CD4-positive, alpha-beta memory T cell (primary cell): ENCODE measurements at regions not wholly inside any gene's neighbourhood (a gene's known extent, or its start where the extent isn't known, plus 50 kb on each side); places are given as distances from the start of the nearest gene placed in this dataset.

Experiments used
- CTCF ChIA-PET: fragments of 350-600 bp; sonication (Branson Sonifier 250); formaldehyde crosslinking; loops from one replicate; lab custom pipeline; 2021; ENCODE audit warnings: inconsistent platforms; ENCODE audit not compliant: partially characterized antibody; lab: Charles Lee
- POLR2A ChIA-PET: fragments of 350-600 bp; sonication (Branson Sonifier 250); formaldehyde crosslinking; loops from one replicate; lab custom pipeline; 2021; ENCODE audit not compliant: partially characterized antibody; lab: Charles Lee
- DNase-seq, 5 donors: peaks; one replicate each; pipeline versions ENCODE4 v3.0.0 to v3.0.0-alpha.2; 2020 to 2022; ENCODE audit warnings: mixed read lengths in 1 of 5
- H3K27ac ChIP-seq: one replicate; pipeline ENCODE4 v1.7.0; 2013; ENCODE audit warnings: low read depth, low read length
- H3K27me3 ChIP-seq: 2 replicates; pipeline ENCODE4 v1.7.0; 2013; ENCODE audit warnings: mild to moderate bottlenecking, low read length, moderate library complexity; ENCODE audit not compliant: insufficient read depth
- H3K36me3 ChIP-seq: 2 replicates; pipeline ENCODE4 v1.7.0; 2013; ENCODE audit warnings: mild to moderate bottlenecking, low read length, moderate library complexity; ENCODE audit not compliant: insufficient read depth
- H3K4me1 ChIP-seq: 2 replicates; pipeline ENCODE4 v1.7.0; 2013; ENCODE audit warnings: mild to moderate bottlenecking, low read length, moderate library complexity; ENCODE audit not compliant: insufficient read depth
- H3K4me3 ChIP-seq, 2 donors: one replicate each; pipeline ENCODE4 v1.7.0; 2013; ENCODE audit warnings: low read length in 2 of 2, mild to moderate bottlenecking in 1 of 2
- H3K9me3 ChIP-seq, 2 donors: one replicate each; pipeline ENCODE4 v1.7.0; 2013; ENCODE audit warnings: low read length in 2 of 2, control low read depth in 1 of 2; ENCODE audit not compliant: control insufficient read depth in 1 of 2
- H3K27ac Mint-ChIP-seq, 7 donors: one replicate each; pipeline ENCODE4 v1.8.0; 2020 to 2021; ENCODE audit warnings: mixed read lengths in 7 of 7, mild to moderate bottlenecking in 6 of 7, inconsistent platforms in 3 of 7, moderate library complexity in 3 of 7
- H3K27me3 Mint-ChIP-seq, 2 donors: one replicate each; pipeline ENCODE4 v1.8.0; 2020 to 2021; ENCODE audit warnings: mixed read lengths in 2 of 2
- H3K36me3 Mint-ChIP-seq, 2 donors: one replicate each; pipeline ENCODE4 v1.8.0; 2020 to 2021; ENCODE audit warnings: mixed read lengths in 2 of 2, inconsistent platforms in 1 of 2, mild to moderate bottlenecking in 1 of 2
- H3K4me1 Mint-ChIP-seq, 4 donors: one replicate each; pipeline ENCODE4 v1.8.0; 2020 to 2021; ENCODE audit warnings: mixed read lengths in 4 of 4, mild to moderate bottlenecking in 1 of 4
- H3K4me3 Mint-ChIP-seq, 8 donors: one replicate each; pipeline ENCODE4 v1.8.0; 2020 to 2021; ENCODE audit warnings: mixed read lengths in 8 of 8, mild to moderate bottlenecking in 7 of 8, moderate library complexity in 6 of 8, inconsistent platforms in 3 of 8
- H3K9me3 Mint-ChIP-seq, 8 donors: one replicate each; pipeline ENCODE4 v1.8.0; 2020 to 2021; ENCODE audit warnings: mixed read lengths in 8 of 8, mild to moderate bottlenecking in 5 of 8, inconsistent platforms in 3 of 8, moderate library complexity in 1 of 8
- intact Hi-C: fragments of 100-400 bp; cut with micrococcal nuclease; formaldehyde crosslinking; loops from one replicate; pipeline ENCODE4 v1.15.1; 2023

DNA sequence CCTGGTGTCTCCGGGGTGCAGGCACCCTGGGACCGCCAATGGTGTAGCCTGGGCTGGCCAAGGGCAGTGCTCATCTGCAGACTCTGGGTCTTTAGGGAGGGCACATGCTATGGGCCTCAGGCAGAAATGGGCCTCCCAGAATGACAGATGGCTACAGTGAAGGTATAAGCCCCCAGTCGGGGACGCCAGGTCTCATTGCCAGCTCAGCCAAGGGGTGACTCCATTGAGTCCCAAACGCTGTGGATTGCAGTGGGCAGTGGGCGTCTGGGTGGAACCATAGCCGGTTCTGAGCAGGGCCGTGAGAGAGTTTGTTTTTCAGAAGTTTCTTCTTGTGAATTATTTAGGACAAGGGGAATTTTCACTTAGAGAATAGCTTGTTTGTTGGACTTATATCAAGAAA lies 516.9 kb downstream of the TBC1D22A start:
- no peaks in the 10 kb centered on the region for H3K27me3 ChIP-seq
- H3K27ac Mint-ChIP-seq: no peak overlapping the region
- no peaks in the 10 kb centered on the region for H3K9me3 Mint-ChIP-seq

DNA sequence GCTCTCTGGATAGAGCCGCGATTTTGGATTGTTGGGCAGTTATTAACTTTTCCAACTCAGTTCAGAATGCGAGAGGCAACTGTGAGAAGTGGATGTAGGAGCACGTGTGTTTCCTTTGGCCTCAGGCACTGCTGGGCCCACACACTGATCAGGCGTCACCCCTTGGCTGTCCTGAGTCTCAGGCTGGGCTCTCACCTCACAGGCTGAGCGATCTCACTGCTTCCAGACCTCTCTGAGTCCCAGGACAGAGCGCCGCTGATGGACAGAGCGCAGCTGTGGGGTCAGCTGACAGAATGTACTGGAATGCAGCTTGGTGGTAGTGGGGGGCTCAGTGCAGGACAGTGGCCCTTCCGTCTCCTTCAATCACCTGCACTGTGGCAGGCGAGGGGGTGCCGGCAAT lies 516.2 kb downstream of the TBC1D22A start:
- no peak overlapping the region for H3K27ac ChIP-seq
- peaks cover 1% of the 10 kb centered on the region in 2 donors for H3K27me3 Mint-ChIP-seq
- no peaks in the 10 kb centered on the region for H3K9me3 ChIP-seq
- no peaks in the 10 kb centered on the region for H3K9me3 Mint-ChIP-seq
- no peaks in the 10 kb centered on the region for H3K4me1 Mint-ChIP-seq
- H3K27ac Mint-ChIP-seq: no peak overlapping the region
- H3K36me3 Mint-ChIP-seq: no peaks in the 10 kb centered on the region
- H3K36me3 ChIP-seq: no peaks in the 10 kb centered on the region
- H3K27me3 ChIP-seq: no peaks in the 10 kb centered on the region
- DNase-seq: no peak
- CTCF ChIA-PET: no interaction called here
- H3K4me3 Mint-ChIP-seq: no peak overlapping the region
- no peaks in the 10 kb centered on the region for H3K4me1 ChIP-seq
- H3K4me3 ChIP-seq: no peak overlapping the region
- intact Hi-C loops: no loop called here
- POLR2A ChIA-PET: no interaction called here

More for the DNA sequence above, 516.9 kb downstream of the TBC1D22A start:
- POLR2A ChIA-PET: no interaction called here
- Histone ChIP-seq H3K27ac (no peak overlapping the region), H3K4me1 (no peaks in the 10 kb centered on the region), H3K9me3 (no peaks in the 10 kb centered on the region), H3K4me3 (no peak overlapping the region), H3K36me3 (no peaks in the 10 kb centered on the region)
- H3K4me3 Mint-ChIP-seq: no peak overlapping the region
- H3K27me3 Mint-ChIP-seq: peaks cover 1% of the 10 kb centered on the region in 2 donors
- H3K4me1 Mint-ChIP-seq: no peaks in the 10 kb centered on the region
- CTCF ChIA-PET: no interaction called here
- DNase-seq: no peak
- intact Hi-C loops: no loop called here
- H3K36me3 Mint-ChIP-seq: no peaks in the 10 kb centered on the region

DNA sequence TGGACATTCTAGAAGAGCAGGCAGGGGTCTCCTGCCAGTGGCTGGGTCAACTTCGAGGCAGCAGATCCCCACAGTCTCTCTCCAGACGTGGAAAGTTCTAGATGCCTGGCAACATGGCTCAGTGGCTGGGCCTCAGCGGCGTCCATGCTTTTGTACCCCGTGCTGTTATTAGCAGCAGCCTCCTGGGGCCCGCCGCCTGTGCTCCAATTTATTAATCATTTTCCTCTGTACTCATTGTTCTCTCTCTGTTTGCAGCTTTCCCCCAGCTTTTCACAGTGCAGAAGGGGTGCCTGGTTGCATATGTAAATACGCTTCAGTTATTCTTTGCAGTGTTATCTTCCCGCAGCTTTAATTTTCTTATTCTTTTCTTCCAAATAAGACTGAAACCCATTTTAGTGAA lies 515.1 kb downstream of the TBC1D22A start:
- no peak for DNase-seq
- no peaks in the 10 kb centered on the region for H3K4me1 ChIP-seq
- intact Hi-C loops: no loop called here
- H3K4me1 Mint-ChIP-seq: no peaks in the 10 kb centered on the region
- no peak overlapping the region for H3K27ac Mint-ChIP-seq
- no peaks in the 10 kb centered on the region for H3K27me3 ChIP-seq
- no peaks in the 10 kb centered on the region for H3K9me3 ChIP-seq
- no peak overlapping the region for H3K27ac ChIP-seq
- H3K27me3 Mint-ChIP-seq: peaks cover 1 to 3% of the 10 kb centered on the region in 2 donors
- CTCF ChIA-PET: no interaction called here
- POLR2A ChIA-PET: no interaction called here
- H3K9me3 Mint-ChIP-seq: no peaks in the 10 kb centered on the region
- no peaks in the 10 kb centered on the region for H3K36me3 Mint-ChIP-seq
- H3K4me3 ChIP-seq: no peak overlapping the region
- no peaks in the 10 kb centered on the region for H3K36me3 ChIP-seq
- H3K4me3 Mint-ChIP-seq: no peak overlapping the region

DNA sequence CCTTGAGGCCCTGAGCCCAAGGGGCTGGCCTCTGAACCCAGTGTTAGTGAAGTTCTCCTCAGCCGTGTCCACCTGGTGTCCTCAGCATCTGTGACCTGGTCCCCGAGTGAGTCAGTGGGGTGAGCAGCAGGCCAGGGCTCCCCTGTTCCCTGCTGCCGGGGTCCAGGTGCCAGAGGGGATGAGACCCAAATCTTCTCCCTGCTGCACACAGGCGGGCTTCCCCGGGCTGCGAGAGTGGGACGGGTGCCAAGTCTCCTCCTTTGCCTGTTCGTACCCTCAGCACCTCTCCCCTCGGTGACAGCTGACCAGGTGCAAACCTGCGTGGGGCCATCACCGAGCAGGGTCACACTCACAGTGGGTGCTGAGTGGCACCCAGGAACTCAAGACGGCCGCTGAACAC lies 514.5 kb downstream of the TBC1D22A start:
- H3K4me1 ChIP-seq: no peaks in the 10 kb centered on the region
- ChIA-PET CTCF (no interaction called here), POLR2A (no interaction called here)
- no peak overlapping the region for H3K4me3 Mint-ChIP-seq
- no peak overlapping the region for H3K27ac Mint-ChIP-seq
- H3K36me3 ChIP-seq: no peaks in the 10 kb centered on the region
- no peaks in the 10 kb centered on the region for H3K4me1 Mint-ChIP-seq
- no peaks in the 10 kb centered on the region for H3K27me3 ChIP-seq
- DNase-seq: no peak
- intact Hi-C loops: no loop called here
- peaks cover 1 to 3% of the 10 kb centered on the region in 2 donors for H3K27me3 Mint-ChIP-seq
- no peaks in the 10 kb centered on the region for H3K36me3 Mint-ChIP-seq
- no peak overlapping the region for H3K4me3 ChIP-seq
- H3K9me3 ChIP-seq: no peaks in the 10 kb centered on the region
- no peaks in the 10 kb centered on the region for H3K9me3 Mint-ChIP-seq
- H3K27ac ChIP-seq: no peak overlapping the region

DNA sequence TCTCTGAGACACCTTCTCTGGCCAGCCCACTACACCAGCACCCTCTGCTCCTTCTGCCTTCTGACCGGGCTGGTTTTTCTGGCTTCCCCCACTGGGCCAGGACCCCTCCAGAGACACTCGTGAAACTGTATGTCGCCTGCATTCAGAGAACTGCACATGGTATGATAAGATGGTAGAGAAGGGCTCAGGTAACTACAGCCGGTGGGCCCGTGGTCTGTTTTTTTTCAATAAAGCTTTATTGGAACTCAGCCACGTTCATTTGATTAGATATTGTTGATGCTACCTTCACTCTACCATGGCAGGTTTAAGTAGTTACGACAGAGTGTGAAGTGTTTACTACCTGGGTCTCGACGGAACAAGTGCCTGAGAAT lies 514.0 kb downstream of the TBC1D22A start:
- Mint-ChIP-seq H3K27ac (peak overlapping the region in 1 of 7 donors; percentile 73), H3K4me3 (no peak overlapping the region), H3K9me3 (no peaks in the 10 kb centered on the region), H3K36me3 (no peaks in the 10 kb centered on the region), H3K27me3 (peaks cover 1 to 3% of the 10 kb centered on the region in 2 donors), H3K4me1 (no peaks in the 10 kb centered on the region)
- CTCF ChIA-PET: no interaction called here
- no peaks in the 10 kb centered on the region for H3K4me1 ChIP-seq
- DNase-seq: no peak
- POLR2A ChIA-PET: no interaction called here
- H3K4me3 ChIP-seq: no peak overlapping the region
- no peak overlapping the region for H3K27ac ChIP-seq
- no peaks in the 10 kb centered on the region for H3K9me3 ChIP-seq
- H3K36me3 ChIP-seq: no peaks in the 10 kb centered on the region
- intact Hi-C loops: no loop called here
- no peaks in the 10 kb centered on the region for H3K27me3 ChIP-seq

DNA sequence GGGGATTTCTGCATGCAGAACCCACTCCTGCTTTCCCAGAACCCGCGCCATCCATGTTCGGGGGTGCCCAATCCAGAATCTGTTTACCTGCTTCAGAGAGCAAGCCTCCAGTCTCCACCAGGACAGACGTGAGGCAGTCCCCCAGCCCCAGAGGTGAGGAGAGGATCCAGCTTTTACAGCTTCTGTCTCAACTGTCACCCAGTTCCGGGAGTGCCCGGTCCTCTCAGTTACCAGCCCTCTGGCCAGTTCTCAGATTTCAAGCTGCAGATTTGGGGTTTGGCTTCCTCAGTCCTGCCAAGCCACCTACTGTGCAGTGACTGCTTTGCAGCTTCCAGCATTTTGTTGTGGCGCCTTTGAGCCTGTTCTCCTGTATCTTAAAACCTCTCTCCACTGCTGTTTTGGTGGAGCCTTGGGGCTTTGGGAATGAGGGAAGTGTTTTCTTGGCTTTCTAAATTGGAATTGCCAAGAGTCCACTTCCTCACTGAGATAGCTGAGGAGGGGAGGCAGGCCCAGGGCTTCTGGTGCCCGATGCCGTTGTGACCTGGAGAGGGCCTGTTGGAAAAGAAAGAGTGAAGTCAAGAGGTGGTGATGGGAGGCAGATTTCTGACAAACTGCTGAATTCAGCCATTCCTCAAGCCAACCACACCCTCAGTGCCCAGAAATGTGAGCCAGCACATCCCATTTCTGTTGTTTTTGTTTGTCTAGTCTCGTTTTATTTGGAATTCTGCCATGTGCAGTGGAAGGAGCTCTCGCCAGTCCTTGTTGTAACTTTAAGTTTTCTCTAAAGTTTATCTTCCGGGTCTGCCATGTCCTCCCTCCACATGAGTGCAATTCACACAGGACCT lies 513.4 kb downstream of the TBC1D22A start:
- Mint-ChIP-seq H3K4me3 (no peak overlapping the region), H3K27me3 (peaks cover 1 to 2% of the 10 kb centered on the region in 2 donors), H3K4me1 (no peaks in the 10 kb centered on the region), H3K9me3 (no peaks in the 10 kb centered on the region), H3K27ac (peak overlapping the region in 1 of 7 donors; percentile 73), H3K36me3 (no peaks in the 10 kb centered on the region)
- Histone ChIP-seq H3K4me1 (no peaks in the 10 kb centered on the region), H3K36me3 (no peaks in the 10 kb centered on the region), H3K9me3 (no peaks in the 10 kb centered on the region), H3K27me3 (no peaks in the 10 kb centered on the region), H3K27ac (no peak overlapping the region), H3K4me3 (no peak overlapping the region)
- ChIA-PET POLR2A (no interaction called here), CTCF (no interaction called here)
- no peak for DNase-seq
- intact Hi-C loops: no loop called here

DNA sequence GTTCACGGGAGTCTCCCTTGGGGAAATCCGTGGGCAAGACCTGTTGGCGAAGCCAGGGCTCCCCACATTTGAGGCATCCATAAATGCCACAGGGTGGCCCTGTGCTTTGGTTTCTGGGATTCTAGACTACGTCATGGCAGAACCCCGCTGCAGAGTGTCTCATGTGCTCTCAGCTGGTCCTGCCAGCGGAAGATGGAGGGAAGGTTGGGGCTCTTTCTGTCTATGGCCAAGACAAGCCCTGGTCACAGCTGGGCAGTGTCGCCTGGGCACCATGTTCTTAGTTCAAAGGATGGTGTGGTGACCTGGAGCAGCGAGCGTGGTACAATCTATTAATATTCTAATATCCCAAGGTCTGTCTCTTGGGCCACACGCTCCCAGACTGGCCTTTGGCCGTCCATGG lies 511.7 kb downstream of the TBC1D22A start:
- intact Hi-C loops: no loop called here
- Histone ChIP-seq H3K4me1 (no peaks in the 10 kb centered on the region), H3K9me3 (no peaks in the 10 kb centered on the region), H3K4me3 (no peak overlapping the region), H3K27ac (no peak overlapping the region), H3K27me3 (no peaks in the 10 kb centered on the region), H3K36me3 (no peaks in the 10 kb centered on the region)
- Mint-ChIP-seq H3K9me3 (no peaks in the 10 kb centered on the region), H3K27me3 (peaks cover 1 to 2% of the 10 kb centered on the region in 2 donors), H3K4me1 (no peaks in the 10 kb centered on the region), H3K36me3 (no peaks in the 10 kb centered on the region), H3K27ac (no peak overlapping the region), H3K4me3 (no peak overlapping the region)
- POLR2A ChIA-PET: no interaction called here
- CTCF ChIA-PET: no interaction called here
- DNase-seq: no peak
